CD4-positive, alpha-beta memory T cell (primary cell): ENCODE measurements at regions not wholly inside any gene's neighbourhood (a gene's known extent, or its start where the extent isn't known, plus 50 kb on each side); places are given as distances from the start of the nearest gene placed in this dataset.

Experiments used
- CTCF ChIA-PET: fragments of 350-600 bp; sonication (Branson Sonifier 250); formaldehyde crosslinking; loops from one replicate; lab custom pipeline; 2021; ENCODE audit warnings: inconsistent platforms; ENCODE audit not compliant: partially characterized antibody; lab: Charles Lee
- POLR2A ChIA-PET: fragments of 350-600 bp; sonication (Branson Sonifier 250); formaldehyde crosslinking; loops from one replicate; lab custom pipeline; 2021; ENCODE audit not compliant: partially characterized antibody; lab: Charles Lee
- DNase-seq, 5 donors: peaks; one replicate each; pipeline versions ENCODE4 v3.0.0 to v3.0.0-alpha.2; 2020 to 2022; ENCODE audit warnings: mixed read lengths in 1 of 5
- H3K27ac ChIP-seq: one replicate; pipeline ENCODE4 v1.7.0; 2013; ENCODE audit warnings: low read depth, low read length
- H3K27me3 ChIP-seq: 2 replicates; pipeline ENCODE4 v1.7.0; 2013; ENCODE audit warnings: mild to moderate bottlenecking, low read length, moderate library complexity; ENCODE audit not compliant: insufficient read depth
- H3K36me3 ChIP-seq: 2 replicates; pipeline ENCODE4 v1.7.0; 2013; ENCODE audit warnings: mild to moderate bottlenecking, low read length, moderate library complexity; ENCODE audit not compliant: insufficient read depth
- H3K4me1 ChIP-seq: 2 replicates; pipeline ENCODE4 v1.7.0; 2013; ENCODE audit warnings: mild to moderate bottlenecking, low read length, moderate library complexity; ENCODE audit not compliant: insufficient read depth
- H3K4me3 ChIP-seq, 2 donors: one replicate each; pipeline ENCODE4 v1.7.0; 2013; ENCODE audit warnings: low read length in 2 of 2, mild to moderate bottlenecking in 1 of 2
- H3K9me3 ChIP-seq, 2 donors: one replicate each; pipeline ENCODE4 v1.7.0; 2013; ENCODE audit warnings: low read length in 2 of 2, control low read depth in 1 of 2; ENCODE audit not compliant: control insufficient read depth in 1 of 2
- H3K27ac Mint-ChIP-seq, 7 donors: one replicate each; pipeline ENCODE4 v1.8.0; 2020 to 2021; ENCODE audit warnings: mixed read lengths in 7 of 7, mild to moderate bottlenecking in 6 of 7, inconsistent platforms in 3 of 7, moderate library complexity in 3 of 7
- H3K27me3 Mint-ChIP-seq, 2 donors: one replicate each; pipeline ENCODE4 v1.8.0; 2020 to 2021; ENCODE audit warnings: mixed read lengths in 2 of 2
- H3K36me3 Mint-ChIP-seq, 2 donors: one replicate each; pipeline ENCODE4 v1.8.0; 2020 to 2021; ENCODE audit warnings: mixed read lengths in 2 of 2, inconsistent platforms in 1 of 2, mild to moderate bottlenecking in 1 of 2
- H3K4me1 Mint-ChIP-seq, 4 donors: one replicate each; pipeline ENCODE4 v1.8.0; 2020 to 2021; ENCODE audit warnings: mixed read lengths in 4 of 4, mild to moderate bottlenecking in 1 of 4
- H3K4me3 Mint-ChIP-seq, 8 donors: one replicate each; pipeline ENCODE4 v1.8.0; 2020 to 2021; ENCODE audit warnings: mixed read lengths in 8 of 8, mild to moderate bottlenecking in 7 of 8, moderate library complexity in 6 of 8, inconsistent platforms in 3 of 8
- H3K9me3 Mint-ChIP-seq, 8 donors: one replicate each; pipeline ENCODE4 v1.8.0; 2020 to 2021; ENCODE audit warnings: mixed read lengths in 8 of 8, mild to moderate bottlenecking in 5 of 8, inconsistent platforms in 3 of 8, moderate library complexity in 1 of 8
- intact Hi-C: fragments of 100-400 bp; cut with micrococcal nuclease; formaldehyde crosslinking; loops from one replicate; pipeline ENCODE4 v1.15.1; 2023

- DNase-seq = no peak
- Histone ChIP-seq H3K9me3 (no peaks in the 10 kb centered on the region), H3K27me3 (no peaks in the 10 kb centered on the region), H3K4me3 (no peak overlapping the region), H3K27ac (no peak overlapping the region), H3K36me3 (no peaks in the 10 kb centered on the region), H3K4me1 (no peaks in the 10 kb centered on the region)
- Mint-ChIP-seq H3K27me3 (no peaks in the 10 kb centered on the region), H3K4me1 (no peaks in the 10 kb centered on the region), H3K36me3 (no peaks in the 10 kb centered on the region), H3K4me3 (no peak overlapping the region), H3K9me3 (peaks cover 0 to 12% (median 5%) of the 10 kb centered on the region in 8 donors), H3K27ac (no peak overlapping the region)
- ChIA-PET POLR2A (no interaction called here), CTCF (no interaction called here)
- intact Hi-C loops = no loop called here
Measured at GRCh38 chr2:122822319-122822718, 1066.9 kb downstream of the TSN start.

- POLR2A ChIA-PET = no interaction called here
- no peak overlapping the region for H3K27ac ChIP-seq
- H3K9me3 ChIP-seq = no peaks in the 10 kb centered on the region
- DNase-seq = no peak
- no peaks in the 10 kb centered on the region for H3K27me3 ChIP-seq
- CTCF ChIA-PET = no interaction called here
- H3K36me3 ChIP-seq = no peaks in the 10 kb centered on the region
- no peaks in the 10 kb centered on the region for H3K4me1 ChIP-seq
- Mint-ChIP-seq H3K27ac (no peak overlapping the region), H3K4me1 (no peaks in the 10 kb centered on the region), H3K9me3 (peaks cover 0 to 9% (median 4%) of the 10 kb centered on the region in 8 donors), H3K27me3 (no peaks in the 10 kb centered on the region), H3K4me3 (no peak overlapping the region), H3K36me3 (no peaks in the 10 kb centered on the region)
- intact Hi-C loops = no loop called here
- H3K4me3 ChIP-seq = no peak overlapping the region
Measured at GRCh38 chr2:122830157-122830556, 1074.7 kb downstream of the TSN start.

GRCh38 chr2:122831649-122832048, 1076.2 kb downstream of the TSN start:
- ChIA-PET CTCF (no interaction called here), POLR2A (no interaction called here)
- H3K27ac ChIP-seq = no peak overlapping the region
- no peak for DNase-seq
- H3K27me3 ChIP-seq = no peaks in the 10 kb centered on the region
- Mint-ChIP-seq H3K36me3 (no peaks in the 10 kb centered on the region), H3K27me3 (no peaks in the 10 kb centered on the region), H3K27ac (no peak overlapping the region), H3K4me1 (no peaks in the 10 kb centered on the region), H3K4me3 (no peak overlapping the region), H3K9me3 (peaks cover 0 to 12% (median 5%) of the 10 kb centered on the region in 8 donors)
- H3K4me3 ChIP-seq = no peak overlapping the region
- no peaks in the 10 kb centered on the region for H3K4me1 ChIP-seq
- no peaks in the 10 kb centered on the region for H3K9me3 ChIP-seq
- no peaks in the 10 kb centered on the region for H3K36me3 ChIP-seq
- intact Hi-C loops = no loop called here

- no peak overlapping the region for H3K27ac Mint-ChIP-seq
- H3K9me3 Mint-ChIP-seq = peaks cover 0 to 9% (median 2%) of the 10 kb centered on the region in 8 donors
- CTCF ChIA-PET = no interaction called here
- POLR2A ChIA-PET = interaction anchor here (0.6 kb wide), 1 partner anchor 1749 kb away, joined by 3 read pairs; no protein-coding TSS in a partner anchor
- Histone ChIP-seq H3K27me3 (no peaks in the 10 kb centered on the region), H3K36me3 (no peaks in the 10 kb centered on the region), H3K4me1 (no peaks in the 10 kb centered on the region), H3K9me3 (no peaks in the 10 kb centered on the region), H3K27ac (no peak overlapping the region), H3K4me3 (no peak overlapping the region)
- DNase-seq = no peak
- no peaks in the 10 kb centered on the region for H3K4me1 Mint-ChIP-seq
- no peak overlapping the region for H3K4me3 Mint-ChIP-seq
- intact Hi-C loops = no loop called here
- no peaks in the 10 kb centered on the region for H3K27me3 Mint-ChIP-seq
- no peaks in the 10 kb centered on the region for H3K36me3 Mint-ChIP-seq
Measured at GRCh38 chr2:122843503-122843902, 1088.1 kb downstream of the TSN start.

GRCh38 chr2:122851161-122851560, 1095.7 kb downstream of the TSN start:
- Histone ChIP-seq H3K27ac (no peak overlapping the region), H3K4me1 (no peaks in the 10 kb centered on the region), H3K27me3 (no peaks in the 10 kb centered on the region), H3K4me3 (no peak overlapping the region), H3K9me3 (no peaks in the 10 kb centered on the region), H3K36me3 (no peaks in the 10 kb centered on the region)
- no peak for DNase-seq
- ChIA-PET CTCF (interaction anchor here (0.7 kb wide), 1 partner anchor 16 kb away, joined by 3 read pairs; no protein-coding TSS in a partner anchor), POLR2A (no interaction called here)
- H3K36me3 Mint-ChIP-seq = no peaks in the 10 kb centered on the region
- no peak overlapping the region for H3K4me3 Mint-ChIP-seq
- H3K27ac Mint-ChIP-seq = no peak overlapping the region
- no peaks in the 10 kb centered on the region for H3K27me3 Mint-ChIP-seq
- no peaks in the 10 kb centered on the region for H3K4me1 Mint-ChIP-seq
- intact Hi-C loops = no loop called here
- peaks cover 2 to 19% (median 7%) of the 10 kb centered on the region in 8 donors for H3K9me3 Mint-ChIP-seq

GRCh38 chr2:122851972-122852531, 1096.6 kb downstream of the TSN start:
- intact Hi-C loops = no loop called here
- DNase-seq = no peak

GRCh38 chr2:122856696-122857095, 1101.2 kb downstream of the TSN start:
- H3K27ac Mint-ChIP-seq = no peak overlapping the region

More at GRCh38 chr2:122851972-122852531, 1096.6 kb downstream of the TSN start:
- H3K36me3 Mint-ChIP-seq = no peaks in the 10 kb centered on the region
- ChIA-PET CTCF (no interaction called here), POLR2A (no interaction called here)
- no peak overlapping the region for H3K4me3 Mint-ChIP-seq
- Histone ChIP-seq H3K4me1 (no peaks in the 10 kb centered on the region), H3K4me3 (no peak overlapping the region), H3K27ac (no peak overlapping the region), H3K27me3 (no peaks in the 10 kb centered on the region), H3K9me3 (no peaks in the 10 kb centered on the region), H3K36me3 (no peaks in the 10 kb centered on the region)
- H3K4me1 Mint-ChIP-seq = no peaks in the 10 kb centered on the region
- no peaks in the 10 kb centered on the region for H3K27me3 Mint-ChIP-seq
- no peak overlapping the region for H3K27ac Mint-ChIP-seq
- H3K9me3 Mint-ChIP-seq = peaks cover 2 to 19% (median 7%) of the 10 kb centered on the region in 8 donors

More at GRCh38 chr2:122856696-122857095, 1101.2 kb downstream of the TSN start:
- Histone ChIP-seq H3K36me3 (no peaks in the 10 kb centered on the region), H3K4me1 (no peaks in the 10 kb centered on the region), H3K27me3 (no peaks in the 10 kb centered on the region), H3K27ac (no peak overlapping the region), H3K9me3 (no peaks in the 10 kb centered on the region), H3K4me3 (no peak overlapping the region)
- DNase-seq = no peak
- no peak overlapping the region for H3K4me3 Mint-ChIP-seq
- ChIA-PET POLR2A (no interaction called here), CTCF (no interaction called here)
- no peaks in the 10 kb centered on the region for H3K36me3 Mint-ChIP-seq
- H3K27me3 Mint-ChIP-seq = no peaks in the 10 kb centered on the region
- H3K9me3 Mint-ChIP-seq = peaks cover 6 to 18% (median 12%) of the 10 kb centered on the region in 8 donors
- intact Hi-C loops = no loop called here
- H3K4me1 Mint-ChIP-seq = no peaks in the 10 kb centered on the region
